Fibroblast of lung (primary cell): ENCODE measurements at regions not wholly inside any gene's neighbourhood (a gene's known extent, or its start where the extent isn't known, plus 50 kb on each side); places are given as distances from the start of the nearest gene placed in this dataset.

Experiments
- DNase-seq, 2 donors: peaks; one replicate each; pipeline versions ENCODE4 v3.0.0 to v3.0.0-alpha.2; 2010; ENCODE audit warnings: low read depth in 2 of 2
- H2AFZ ChIP-seq: 2 replicates; pipeline ENCODE4 v1.5.1; 2012; ENCODE audit warnings: low read length, control low read depth, inconsistent platforms
- H3K27ac ChIP-seq: 2 replicates; pipeline ENCODE4 v1.5.1; 2011; ENCODE audit warnings: low read length, control low read depth; ENCODE audit not compliant: insufficient read depth
- H3K27me3 ChIP-seq: 2 replicates; pipeline ENCODE4 v1.5.1; 2011; ENCODE audit warnings: mild to moderate bottlenecking, low read length; ENCODE audit not compliant: control insufficient read depth, insufficient read depth
- H3K36me3 ChIP-seq: 2 replicates; pipeline ENCODE4 v1.5.1; 2011; ENCODE audit warnings: low read length; ENCODE audit not compliant: control insufficient read depth, insufficient read depth
- H3K4me1 ChIP-seq: 2 replicates; pipeline ENCODE4 v1.5.1; 2011; ENCODE audit warnings: low read length; ENCODE audit not compliant: control insufficient read depth, insufficient read depth; ENCODE audit errors: extremely low read depth
- H3K4me2 ChIP-seq: 2 replicates; pipeline ENCODE4 v1.5.1; 2011; ENCODE audit warnings: low read length, control low read depth; ENCODE audit not compliant: insufficient read depth; ENCODE audit errors: extremely low read depth
- H3K4me3 ChIP-seq, 4 experiments: fragments of 200-600 bp in 1 of 4; sonication (generic) in 1 of 4; replicated peaks in 1 of 4; 2 replicates each; pipeline ENCODE4 v1.5.1; 2011 to 2016; ENCODE audit warnings: low read length in 4 of 4, low read depth in 3 of 4, mild to moderate bottlenecking in 3 of 4, control low read depth in 2 of 4, inconsistent platforms in 1 of 4, mixed read lengths in 1 of 4; ENCODE audit not compliant: insufficient read depth in 1 of 4; ENCODE audit errors: control extremely low read depth in 1 of 4
- H3K79me2 ChIP-seq: 2 replicates; pipeline ENCODE4 v1.5.1; 2012; ENCODE audit warnings: mild to moderate bottlenecking, low read length, inconsistent platforms; ENCODE audit not compliant: control insufficient read depth, insufficient read depth
- H3K9ac ChIP-seq: 2 replicates; pipeline ENCODE4 v1.5.1; 2011; ENCODE audit warnings: mild to moderate bottlenecking, low read length, control low read depth; ENCODE audit not compliant: insufficient read depth
- H3K9me3 ChIP-seq: 2 replicates; pipeline ENCODE4 v1.5.1; 2012; ENCODE audit warnings: low read depth, low read length; ENCODE audit not compliant: control insufficient read depth, insufficient read depth
- H4K20me1 ChIP-seq: 2 replicates; pipeline ENCODE4 v1.5.1; 2011; ENCODE audit warnings: low read length; ENCODE audit not compliant: control insufficient read depth, insufficient read depth; ENCODE audit errors: extremely low read depth
- CTCF ChIP-seq, 2 donors: IDR thresholded peaks in 1 of 2; conservative IDR thresholded peaks in 1 of 2; 1 replicate in 1 of 2; 2 replicates in 1 of 2; pipeline ENCODE4 v1.5.1; 2011 to 2012; ENCODE audit warnings: low read length in 2 of 2, control low read depth in 1 of 2, inconsistent platforms in 1 of 2, low read depth in 1 of 2, mild to moderate bottlenecking in 1 of 2
- EZH2 ChIP-seq: IDR thresholded peaks from 2 replicates; pipeline ENCODE4 v1.5.1; 2012; ENCODE audit warnings: low read length, control low read depth, mild to moderate bottlenecking; ENCODE audit errors: missing control alignments

GRCh38 chr6:48998574-48998973, 464.5 kb downstream of the MMUT start:
- H3K4me2 ChIP-seq = no peak overlapping the region
- H2AFZ ChIP-seq = no peak overlapping the region
- TF ChIP-seq CTCF (conservative IDR thresholded peaks at IDR 0.05 in 1 of 2, IDR thresholded peaks at IDR 0.05 in 1 of 2; ENCODE audit: low read depth in 1 of 2, low read length in 2 of 2) = no peak
- no peaks in the 10 kb centered on the region for H3K36me3 ChIP-seq
- H4K20me1 ChIP-seq = no peaks in the 10 kb centered on the region
- H3K27me3 ChIP-seq = no peaks in the 10 kb centered on the region
- DNase-seq = no peak
- no peak overlapping the region for H3K4me3 ChIP-seq
- H3K4me1 ChIP-seq = no peaks in the 10 kb centered on the region
- no peaks in the 10 kb centered on the region for H3K9me3 ChIP-seq
- H3K27ac ChIP-seq = no peak overlapping the region
- no peak overlapping the region for H3K9ac ChIP-seq
- H3K79me2 ChIP-seq = no peaks in the 10 kb centered on the region

- no peaks in the 10 kb centered on the region for H3K4me1 ChIP-seq
- H3K79me2 ChIP-seq = no peaks in the 10 kb centered on the region
- DNase-seq = no peak
- no peak for TF ChIP-seq CTCF (conservative IDR thresholded peaks at IDR 0.05 in 1 of 2, IDR thresholded peaks at IDR 0.05 in 1 of 2; ENCODE audit: low read depth in 1 of 2, low read length in 2 of 2)
- TF ChIP-seq EZH2 = no peak
- H3K9ac ChIP-seq = no peak overlapping the region
- no peak overlapping the region for H2AFZ ChIP-seq
- H3K4me3 ChIP-seq = no peak overlapping the region
- H3K27me3 ChIP-seq = no peaks in the 10 kb centered on the region
- H3K27ac ChIP-seq = no peak overlapping the region
- no peak overlapping the region for H3K4me2 ChIP-seq
- no peaks in the 10 kb centered on the region for H3K9me3 ChIP-seq
- no peaks in the 10 kb centered on the region for H3K36me3 ChIP-seq
- no peaks in the 10 kb centered on the region for H4K20me1 ChIP-seq
Measured at GRCh38 chr6:48996461-48997119, 466.5 kb downstream of the MMUT start.

GRCh38 chr6:48994811-48995210, 468.2 kb downstream of the MMUT start:
- Histone ChIP-seq H3K9me3 (no peaks in the 10 kb centered on the region), H3K9ac (no peak overlapping the region), H3K4me3 (no peak overlapping the region), H3K4me1 (no peaks in the 10 kb centered on the region), H3K4me2 (no peak overlapping the region), H3K27ac (no peak overlapping the region), H3K36me3 (no peaks in the 10 kb centered on the region), H3K27me3 (no peaks in the 10 kb centered on the region), H3K79me2 (no peaks in the 10 kb centered on the region), H4K20me1 (no peaks in the 10 kb centered on the region), H2AFZ (no peak overlapping the region)
- TF ChIP-seq CTCF (conservative IDR thresholded peaks at IDR 0.05 in 1 of 2, IDR thresholded peaks at IDR 0.05 in 1 of 2; ENCODE audit: low read depth in 1 of 2, low read length in 2 of 2) (no peak), EZH2 (no peak)
- no peak for DNase-seq
